ENCODE measurements at regions not wholly inside any gene's neighbourhood (a gene's known extent, or its start where the extent isn't known, plus 50 kb on each side); places are given as distances from the start of the nearest gene placed in this dataset.

DNA sequence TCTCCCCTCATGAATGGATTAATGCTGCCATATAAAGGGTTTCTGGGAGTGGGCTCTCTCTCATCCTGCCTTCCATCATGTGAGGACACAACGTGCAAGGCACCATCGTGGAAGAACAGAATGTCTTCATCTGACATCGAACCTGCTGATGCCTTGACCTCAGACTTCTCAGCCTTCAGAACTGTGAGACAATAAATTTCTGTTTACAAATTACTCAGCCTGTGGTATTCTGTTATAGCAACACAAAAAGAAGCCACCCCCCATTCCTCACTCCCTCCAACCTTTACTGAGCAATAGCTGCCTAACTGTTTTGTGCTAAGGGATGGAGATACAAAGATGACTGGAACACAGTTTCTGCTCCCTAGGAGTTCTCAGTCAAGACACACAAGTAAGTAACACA is 106.1 kb upstream of the PLET1 start:
- H3K4me3 ChIP-seq (ENCODE audit: low read length) = no peak overlapping the region
- TF ChIP-seq, protein P1, sequence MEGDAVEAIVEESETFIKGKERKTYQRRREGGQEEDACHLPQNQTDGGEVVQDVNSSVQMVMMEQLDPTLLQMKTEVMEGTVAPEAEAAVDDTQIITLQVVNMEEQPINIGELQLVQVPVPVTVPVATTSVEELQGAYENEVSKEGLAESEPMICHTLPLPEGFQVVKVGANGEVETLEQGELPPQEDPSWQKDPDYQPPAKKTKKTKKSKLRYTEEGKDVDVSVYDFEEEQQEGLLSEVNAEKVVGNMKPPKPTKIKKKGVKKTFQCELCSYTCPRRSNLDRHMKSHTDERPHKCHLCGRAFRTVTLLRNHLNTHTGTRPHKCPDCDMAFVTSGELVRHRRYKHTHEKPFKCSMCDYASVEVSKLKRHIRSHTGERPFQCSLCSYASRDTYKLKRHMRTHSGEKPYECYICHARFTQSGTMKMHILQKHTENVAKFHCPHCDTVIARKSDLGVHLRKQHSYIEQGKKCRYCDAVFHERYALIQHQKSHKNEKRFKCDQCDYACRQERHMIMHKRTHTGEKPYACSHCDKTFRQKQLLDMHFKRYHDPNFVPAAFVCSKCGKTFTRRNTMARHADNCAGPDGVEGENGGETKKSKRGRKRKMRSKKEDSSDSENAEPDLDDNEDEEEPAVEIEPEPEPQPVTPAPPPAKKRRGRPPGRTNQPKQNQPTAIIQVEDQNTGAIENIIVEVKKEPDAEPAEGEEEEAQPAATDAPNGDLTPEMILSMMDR (conservative IDR thresholded peaks at IDR 0.05; ENCODE audit: low read length) = no peak
- DNase-seq (ENCODE audit: low read depth) = peak; percentile 20

DNA sequence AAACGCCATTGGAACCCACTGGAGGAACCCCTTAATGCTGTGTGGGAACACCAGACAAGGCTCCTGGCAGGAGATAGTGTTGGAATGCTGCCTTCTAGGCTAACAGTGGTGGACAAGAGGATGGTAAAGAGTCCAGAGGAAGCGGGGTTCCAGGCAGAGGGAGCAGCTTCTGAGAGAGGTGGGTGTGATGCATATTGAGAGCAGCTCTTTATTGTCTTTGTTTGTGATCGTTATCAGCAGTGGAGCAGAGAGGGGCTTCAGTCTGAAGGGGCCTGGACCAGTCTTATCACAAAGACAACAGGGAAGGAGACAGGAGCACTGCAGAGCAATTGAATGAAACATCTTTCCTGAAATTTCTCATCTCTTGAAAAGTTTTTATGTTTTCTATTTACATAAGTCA is 106.8 kb upstream of the PLET1 start:
- TF ChIP-seq, protein P1 (conservative IDR thresholded peaks at IDR 0.05; ENCODE audit: low read length) = no peak
- no peak for DNase-seq (ENCODE audit: low read depth)
- H3K4me3 ChIP-seq (ENCODE audit: low read length) = no peak overlapping the region

DNA sequence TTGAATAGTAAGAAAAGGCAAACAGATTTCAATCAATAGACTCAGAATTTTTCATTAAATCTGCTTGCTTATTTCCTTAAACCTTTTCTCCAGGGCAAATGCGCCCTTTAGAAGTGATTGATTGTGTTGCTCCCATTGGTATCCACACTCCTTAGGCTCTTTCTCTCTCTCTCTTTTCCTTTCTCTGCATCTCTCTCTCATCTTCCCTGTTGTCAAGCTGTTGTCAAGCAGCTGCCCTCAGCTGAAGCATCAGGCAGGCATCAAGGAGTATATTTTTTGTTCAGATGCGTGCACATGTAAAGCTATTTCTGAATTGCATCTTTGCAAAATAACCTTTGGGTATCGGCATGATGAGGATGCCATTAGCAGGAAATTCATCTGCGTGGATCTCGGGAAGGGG is 107.2 kb upstream of the PLET1 start:
- H3K4me3 ChIP-seq (ENCODE audit: low read length) = no peak overlapping the region
- no peak for DNase-seq (ENCODE audit: low read depth)
- TF ChIP-seq, protein P1 (conservative IDR thresholded peaks at IDR 0.05; ENCODE audit: low read length) = no peak

DNA sequence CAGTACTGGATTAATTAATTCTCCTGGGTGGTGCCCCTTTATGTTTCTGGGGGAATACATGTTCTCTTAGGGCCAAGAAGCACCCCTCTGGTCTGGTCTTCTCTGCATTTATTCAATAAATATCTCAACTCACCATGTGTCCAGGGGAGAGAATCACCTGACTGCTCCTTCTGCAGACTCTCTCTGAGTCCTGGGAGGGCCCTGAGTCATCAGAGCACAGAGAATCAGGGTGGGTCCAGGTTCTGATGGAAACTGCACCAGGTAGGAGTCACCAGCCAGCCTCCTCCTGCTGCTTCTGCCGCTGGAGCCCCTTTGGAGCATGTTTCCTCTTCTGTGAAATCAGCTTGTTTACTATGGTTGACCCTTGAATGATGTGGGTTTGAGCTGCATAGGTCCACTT is 107.7 kb upstream of the PLET1 start:
- no peak overlapping the region for H3K4me3 ChIP-seq (ENCODE audit: low read length)
- no peak for DNase-seq (ENCODE audit: low read depth)

DNA sequence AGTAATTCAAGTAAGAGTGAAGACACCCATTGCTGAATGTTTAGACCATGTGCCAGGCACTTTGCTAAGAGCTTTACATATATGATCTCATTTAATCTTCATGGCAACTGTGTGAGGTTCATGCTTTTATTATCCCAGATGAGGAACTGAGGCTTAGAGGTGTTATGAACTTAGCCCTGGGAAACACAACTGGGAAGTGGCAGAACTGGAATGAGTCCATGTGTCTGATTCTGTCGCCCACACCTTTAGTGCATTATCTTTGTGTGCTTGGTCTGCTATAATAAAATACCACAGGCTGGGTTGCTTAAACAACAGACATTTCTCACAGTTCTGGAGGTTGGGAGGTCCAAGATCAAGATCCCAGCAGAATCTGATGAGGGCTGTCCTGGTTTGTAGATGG is 108.7 kb upstream of the PLET1 start:
- no peak overlapping the region for H3K4me3 ChIP-seq (ENCODE audit: low read length)
- DNase-seq (ENCODE audit: low read depth) = no peak
- TF ChIP-seq, protein P1 (conservative IDR thresholded peaks at IDR 0.05; ENCODE audit: low read length) = no peak

More for the DNA sequence above, 107.7 kb upstream of the PLET1 start:
- TF ChIP-seq, protein P1 (conservative IDR thresholded peaks at IDR 0.05; ENCODE audit: low read length) = no peak

DNA sequence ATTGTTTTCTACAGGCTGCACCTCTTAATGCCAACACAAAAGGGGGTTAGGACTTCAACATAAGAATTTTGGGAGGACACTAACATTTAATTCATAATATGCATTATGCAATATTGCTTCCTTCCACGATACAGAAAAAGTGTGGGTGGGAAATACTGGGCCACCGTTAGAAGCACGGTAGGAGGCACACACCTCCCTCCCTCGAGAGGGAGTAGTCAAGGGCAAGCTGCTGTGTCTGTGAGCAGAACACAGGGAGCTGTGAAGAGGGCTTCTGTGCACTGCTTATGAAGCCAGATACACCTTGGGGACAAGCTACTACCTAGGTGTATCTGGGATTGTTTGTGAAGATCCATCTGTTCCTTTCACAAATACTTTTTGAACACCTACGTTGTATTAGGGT is 109.3 kb upstream of the PLET1 start:
- DNase-seq (ENCODE audit: low read depth) = no peak
- TF ChIP-seq, protein P1 (conservative IDR thresholded peaks at IDR 0.05; ENCODE audit: low read length) = no peak
- H3K4me3 ChIP-seq (ENCODE audit: low read length) = no peak overlapping the region

DNA sequence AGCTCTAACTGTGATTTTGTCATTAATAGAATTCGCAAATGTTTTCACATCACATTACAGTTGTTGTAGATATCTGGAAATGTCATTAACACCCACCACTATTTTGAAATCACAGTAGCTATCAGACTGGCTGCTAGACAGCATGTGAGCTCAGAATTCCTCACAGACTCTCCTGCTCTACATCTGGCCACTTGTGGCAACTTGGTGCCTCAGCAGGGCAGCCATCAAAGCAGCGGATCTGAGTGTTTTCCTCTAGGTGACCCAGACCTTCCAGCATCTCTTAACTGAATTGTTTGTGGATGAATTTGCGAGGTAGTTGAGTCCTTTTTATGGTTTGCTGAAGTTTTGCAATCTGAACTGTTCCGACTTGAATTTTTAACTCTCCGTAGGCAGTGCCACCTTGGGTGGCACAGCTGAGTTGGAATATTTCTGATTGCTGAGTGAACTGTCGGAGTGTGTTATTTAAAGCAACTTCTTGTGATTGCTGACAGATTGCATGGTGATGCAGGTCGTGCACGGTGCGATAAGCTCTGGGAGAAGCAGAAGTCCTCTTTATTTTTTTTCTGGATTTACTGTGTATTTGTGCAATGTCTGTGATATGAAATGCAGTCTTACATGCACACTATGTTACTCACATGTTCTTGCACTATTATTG is 114.0 kb upstream of the PLET1 start:
- TF ChIP-seq, protein P1 (conservative IDR thresholded peaks at IDR 0.05; ENCODE audit: low read length) = no peak
- no peak overlapping the region for H3K4me3 ChIP-seq (ENCODE audit: low read length)
- DNase-seq (ENCODE audit: low read depth) = no peak

All from AG10803 (cell line).